Muscle layer of colon (tissue), 2 donors: ENCODE measurements at regions not wholly inside any gene's neighbourhood (a gene's known extent, or its start where the extent isn't known, plus 50 kb on each side); places are given as distances from the start of the nearest gene placed in this dataset.

Experiments
- H3K27ac ChIP-seq: one replicate; pipeline ENCODE4 v1.7.0; 2013; ENCODE audit warnings: low read depth, mild to moderate bottlenecking, low read length, moderate library complexity
- H3K27me3 ChIP-seq, 2 donors: one replicate each; pipeline ENCODE4 v1.7.0; 2013; ENCODE audit warnings: low read length in 2 of 2, mild to moderate bottlenecking in 2 of 2; ENCODE audit not compliant: insufficient read depth in 2 of 2, control insufficient read depth in 1 of 2
- H3K36me3 ChIP-seq: one replicate; pipeline ENCODE4 v1.7.0; 2013; ENCODE audit warnings: mild to moderate bottlenecking, low read length; ENCODE audit not compliant: insufficient read depth
- H3K4me1 ChIP-seq: one replicate; pipeline ENCODE4 v1.7.0; 2013; ENCODE audit warnings: mild to moderate bottlenecking, low read length; ENCODE audit not compliant: insufficient read depth
- H3K4me3 ChIP-seq, 2 donors: one replicate each; pipeline ENCODE4 v1.7.0; 2013; ENCODE audit warnings: low read length in 2 of 2, low read depth in 1 of 2, mild to moderate bottlenecking in 1 of 2, moderate library complexity in 1 of 2
- H3K9ac ChIP-seq: one replicate; pipeline ENCODE4 v1.7.0; 2013; ENCODE audit warnings: low read length
- H3K9me3 ChIP-seq: one replicate; pipeline ENCODE4 v1.7.0; 2013; ENCODE audit warnings: mild to moderate bottlenecking, low read length
- donor health status: abdominal sarcoma.
- donor health status: Adenocarcinoma of cecum.

DNA sequence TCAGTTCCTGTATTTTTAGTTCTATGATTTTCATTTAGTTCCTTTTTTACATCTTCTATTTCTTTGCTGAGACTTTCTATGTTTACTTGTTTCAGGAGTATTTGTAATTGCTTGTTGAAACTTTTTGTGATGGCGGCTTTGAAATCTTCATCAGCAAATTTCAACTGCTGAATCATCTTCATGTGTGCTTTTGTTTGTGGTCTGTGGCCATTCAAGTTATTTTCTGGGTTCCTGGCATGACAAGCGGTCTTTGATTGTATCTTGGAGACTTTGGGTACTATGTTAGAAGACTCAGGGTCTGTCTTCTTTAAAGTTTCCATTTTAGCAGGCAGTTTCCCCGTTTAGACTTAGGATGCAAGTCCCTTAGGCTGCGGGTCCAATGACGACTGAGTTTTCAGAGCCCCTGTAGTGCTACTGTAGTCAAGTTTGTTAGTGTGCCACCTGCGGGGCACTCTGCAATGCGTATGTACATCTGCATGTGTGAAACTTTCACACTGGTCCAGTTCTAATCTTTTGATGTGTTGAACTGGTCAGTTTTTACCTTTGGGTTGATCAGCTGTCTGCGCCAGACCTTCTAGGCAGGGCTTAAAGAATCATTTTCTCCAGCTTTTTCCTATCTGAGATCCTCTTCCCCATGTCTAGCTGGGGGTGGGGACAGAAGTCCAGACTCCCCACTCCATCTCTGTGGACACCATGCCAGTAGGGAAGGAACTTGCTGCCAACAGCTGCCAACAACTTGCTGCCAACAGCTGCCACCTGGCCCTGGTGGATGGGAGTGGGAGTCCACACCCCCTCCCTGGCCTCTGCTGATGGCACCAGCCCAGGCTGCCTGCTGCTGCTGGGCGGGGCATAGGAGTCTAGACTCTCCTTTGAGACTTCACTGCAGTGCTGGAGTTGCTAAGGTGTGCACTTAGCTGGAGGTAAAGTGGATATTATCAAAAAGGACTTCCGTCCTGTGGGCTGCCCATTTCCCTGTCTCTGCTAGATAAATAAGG lies 190.9 kb downstream of the TJP1 start:
- H3K4me1 ChIP-seq: no peaks in the 10 kb centered on the region
- H3K9me3 ChIP-seq: no peaks in the 10 kb centered on the region
- no peak overlapping the region for H3K4me3 ChIP-seq
- H3K27ac ChIP-seq: no peak overlapping the region
- no peak overlapping the region for H3K9ac ChIP-seq
- no peaks in the 10 kb centered on the region for H3K36me3 ChIP-seq
- no peaks in the 10 kb centered on the region for H3K27me3 ChIP-seq

DNA sequence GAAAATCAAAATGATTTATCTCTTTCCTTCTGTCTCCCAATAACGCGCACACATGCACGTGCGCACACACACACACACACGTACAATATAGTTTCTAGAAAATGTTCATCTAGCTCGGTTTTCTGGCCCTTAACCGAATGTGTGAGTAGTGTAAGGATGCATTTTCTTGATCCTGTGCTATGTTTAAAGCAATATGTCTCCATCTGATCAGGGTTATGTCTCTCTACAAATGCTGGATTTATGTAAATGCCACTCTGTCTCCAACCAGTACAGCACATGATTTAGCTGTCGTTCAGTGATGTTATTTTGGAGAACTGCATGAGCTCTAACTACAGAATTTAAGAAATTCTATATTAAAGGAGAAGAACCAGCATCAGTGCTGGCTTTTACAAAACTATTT lies 198.0 kb downstream of the TJP1 start:
- Histone ChIP-seq H3K4me3 (no peak overlapping the region), H3K27me3 (no peaks in the 10 kb centered on the region), H3K9me3 (no peaks in the 10 kb centered on the region), H3K27ac (no peak overlapping the region), H3K36me3 (no peaks in the 10 kb centered on the region), H3K9ac (no peak overlapping the region), H3K4me1 (no peaks in the 10 kb centered on the region)

DNA sequence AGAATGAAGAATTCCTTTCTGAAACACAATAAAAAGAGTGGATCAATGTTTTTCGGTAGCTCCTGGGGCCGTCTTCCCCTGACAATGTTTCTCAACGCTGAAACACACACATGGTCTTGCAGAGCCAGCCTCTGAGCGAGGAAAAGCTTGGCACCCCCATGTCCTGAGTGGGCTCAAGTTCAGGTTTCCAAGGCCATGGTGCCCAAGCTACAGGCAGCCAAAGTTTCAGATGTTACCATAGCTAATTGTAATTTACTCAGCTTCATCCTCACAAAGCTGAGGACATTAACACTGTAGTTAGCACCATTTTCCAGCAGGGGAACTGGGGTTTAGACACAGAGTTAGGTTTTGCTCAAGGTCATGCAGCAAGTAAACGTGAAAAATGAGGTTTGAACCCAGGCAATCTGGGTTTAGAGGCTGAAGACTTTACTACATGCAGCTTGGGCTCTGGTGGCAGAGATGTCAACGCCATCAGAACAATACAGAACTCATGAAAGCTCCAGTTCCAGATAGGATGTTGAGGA lies 199.1 kb downstream of the TJP1 start:
- Histone ChIP-seq H3K27ac (no peak overlapping the region), H3K36me3 (no peaks in the 10 kb centered on the region), H3K9ac (no peak overlapping the region), H3K4me3 (no peak overlapping the region), H3K9me3 (no peaks in the 10 kb centered on the region), H3K27me3 (no peaks in the 10 kb centered on the region), H3K4me1 (no peaks in the 10 kb centered on the region)

DNA sequence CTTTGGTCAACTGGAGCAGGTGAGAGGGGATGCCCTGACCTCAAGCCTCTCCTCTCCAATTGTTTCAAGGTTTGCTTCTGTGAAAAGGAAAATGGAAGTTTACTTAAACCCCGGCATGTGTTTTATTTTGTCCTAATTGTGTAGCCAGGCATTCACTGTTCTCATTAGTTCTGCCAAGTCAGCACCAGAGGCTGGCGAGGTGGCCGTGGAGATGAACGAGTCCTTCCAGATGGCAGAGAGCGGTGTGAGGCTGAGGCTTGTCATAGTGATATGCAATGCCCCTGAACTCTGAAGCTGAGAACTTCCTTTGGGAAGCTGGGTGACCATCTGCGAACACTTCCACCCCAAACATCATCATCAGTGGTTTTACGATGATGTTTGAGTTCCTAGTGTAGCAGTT lies 199.6 kb downstream of the TJP1 start:
- no peaks in the 10 kb centered on the region for H3K9me3 ChIP-seq
- no peaks in the 10 kb centered on the region for H3K36me3 ChIP-seq
- H3K4me3 ChIP-seq: no peak overlapping the region
- no peaks in the 10 kb centered on the region for H3K27me3 ChIP-seq
- no peak overlapping the region for H3K27ac ChIP-seq
- no peaks in the 10 kb centered on the region for H3K4me1 ChIP-seq
- no peak overlapping the region for H3K9ac ChIP-seq

DNA sequence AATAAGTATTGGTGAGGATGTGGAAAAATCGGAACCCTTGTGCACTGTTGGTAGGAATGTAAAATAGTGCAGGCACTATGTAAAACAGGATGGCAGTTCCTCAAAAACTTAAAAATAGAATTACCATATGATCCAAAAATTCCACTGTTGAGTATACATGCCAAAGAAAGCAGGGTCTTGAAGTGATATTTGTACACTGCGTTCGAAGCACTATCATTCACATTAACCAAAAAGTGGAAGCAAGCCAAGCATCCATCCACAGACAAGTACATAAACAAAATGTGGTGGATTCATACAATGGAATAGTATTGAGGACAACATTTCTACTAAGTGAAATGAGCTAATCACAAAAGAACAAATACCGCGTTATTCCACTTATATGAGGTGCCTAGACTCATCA lies 200.7 kb downstream of the TJP1 start:
- Histone ChIP-seq H3K4me1 (no peaks in the 10 kb centered on the region), H3K9me3 (no peaks in the 10 kb centered on the region), H3K4me3 (no peak overlapping the region), H3K9ac (no peak overlapping the region), H3K36me3 (no peaks in the 10 kb centered on the region), H3K27ac (no peak overlapping the region), H3K27me3 (no peaks in the 10 kb centered on the region)

DNA sequence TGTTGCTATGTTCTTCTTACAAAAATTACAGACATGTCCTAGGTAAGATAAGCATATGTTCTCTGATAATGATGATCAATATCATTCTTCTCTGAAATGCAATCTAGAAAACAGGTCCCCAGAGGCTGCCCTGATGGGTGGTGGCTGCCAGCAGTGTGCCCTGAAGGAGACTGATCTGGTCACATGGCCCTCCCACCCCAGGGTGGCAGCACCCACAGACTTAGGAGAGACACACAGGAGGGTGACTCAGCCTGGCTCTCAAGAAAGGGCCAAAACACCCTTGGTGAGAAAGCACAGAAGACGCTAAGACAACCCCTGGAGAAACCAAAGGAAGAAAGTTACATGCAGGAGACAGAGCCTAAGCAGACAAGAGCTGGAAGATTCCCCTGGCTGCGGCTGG lies 203.7 kb downstream of the TJP1 start:
- Histone ChIP-seq H3K9ac (no peak overlapping the region), H3K27me3 (no peaks in the 10 kb centered on the region), H3K36me3 (no peaks in the 10 kb centered on the region), H3K27ac (no peak overlapping the region), H3K4me1 (no peaks in the 10 kb centered on the region), H3K4me3 (no peak overlapping the region), H3K9me3 (no peaks in the 10 kb centered on the region)

DNA sequence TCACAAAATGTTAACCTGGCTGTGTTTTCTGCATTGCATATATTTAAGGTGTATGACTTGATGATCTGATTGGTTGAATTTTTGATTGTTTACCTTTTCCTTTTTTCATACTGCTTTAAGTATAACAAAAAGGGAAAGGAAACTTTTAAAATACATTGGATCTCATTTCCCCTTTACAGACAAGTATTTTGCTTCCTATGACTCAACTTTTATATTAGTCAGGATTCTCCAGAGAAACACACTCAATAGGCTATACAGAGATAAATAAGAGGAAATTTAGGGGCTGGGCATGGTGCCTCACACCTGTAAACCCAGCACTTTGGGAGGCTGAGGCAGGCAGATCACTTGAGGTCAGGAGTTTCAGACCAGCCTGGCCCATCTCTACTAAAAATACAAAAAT lies 205.8 kb downstream of the TJP1 start:
- H3K27ac ChIP-seq: no peak overlapping the region
- H3K4me3 ChIP-seq: no peak overlapping the region
- H3K9ac ChIP-seq: no peak overlapping the region
- no peaks in the 10 kb centered on the region for H3K36me3 ChIP-seq
- no peaks in the 10 kb centered on the region for H3K9me3 ChIP-seq
- H3K4me1 ChIP-seq: no peaks in the 10 kb centered on the region
- no peaks in the 10 kb centered on the region for H3K27me3 ChIP-seq

DNA sequence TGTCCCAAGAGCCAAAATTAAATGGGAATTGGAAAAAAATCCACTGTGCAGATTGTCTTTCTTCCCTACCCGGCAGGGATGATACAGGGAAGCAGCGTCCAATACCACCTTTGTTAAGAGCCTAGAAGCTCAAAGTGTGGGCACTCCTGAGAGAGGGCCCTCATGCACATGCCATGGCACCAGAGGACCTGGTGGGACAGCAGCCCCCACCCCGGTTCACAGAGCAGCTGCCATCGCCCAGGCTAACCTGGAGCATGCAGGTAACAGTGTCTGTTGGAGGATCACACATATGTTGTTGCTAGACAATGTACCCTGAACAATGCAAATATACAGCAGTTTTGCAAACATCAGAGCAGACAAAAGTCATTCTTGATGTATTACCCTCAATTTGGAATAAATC lies 206.5 kb downstream of the TJP1 start:
- H3K4me3 ChIP-seq: no peak overlapping the region
- no peak overlapping the region for H3K9ac ChIP-seq
- no peaks in the 10 kb centered on the region for H3K4me1 ChIP-seq
- H3K9me3 ChIP-seq: no peaks in the 10 kb centered on the region
- H3K27ac ChIP-seq: no peak overlapping the region
- H3K36me3 ChIP-seq: no peaks in the 10 kb centered on the region
- H3K27me3 ChIP-seq: no peaks in the 10 kb centered on the region

DNA sequence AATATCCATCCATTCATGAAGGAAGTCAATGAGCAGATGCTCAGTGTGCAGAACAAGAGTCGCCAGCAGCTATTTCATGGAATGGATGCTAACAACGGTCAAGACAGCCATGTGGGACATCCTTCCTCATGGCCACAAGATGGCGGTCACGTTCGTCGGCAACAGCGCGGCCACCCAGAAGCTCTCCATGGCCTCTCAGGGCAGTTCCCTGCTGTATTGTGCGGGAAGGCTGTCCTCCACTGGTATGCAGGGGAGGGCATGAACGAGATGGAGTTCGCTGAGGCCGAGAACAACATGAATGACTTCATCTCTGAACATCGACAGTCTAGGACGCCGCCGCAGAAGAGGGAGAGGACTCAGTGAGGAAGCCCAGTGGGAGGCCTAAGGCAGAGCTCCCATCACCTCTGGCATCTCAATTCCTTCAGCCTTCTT lies 208.3 kb downstream of the TJP1 start:
- H3K27ac ChIP-seq: no peak overlapping the region
- H3K4me3 ChIP-seq: no peak overlapping the region
- no peaks in the 10 kb centered on the region for H3K36me3 ChIP-seq
- H3K4me1 ChIP-seq: no peaks in the 10 kb centered on the region
- H3K27me3 ChIP-seq: no peaks in the 10 kb centered on the region
- H3K9me3 ChIP-seq: no peaks in the 10 kb centered on the region
- no peak overlapping the region for H3K9ac ChIP-seq

DNA sequence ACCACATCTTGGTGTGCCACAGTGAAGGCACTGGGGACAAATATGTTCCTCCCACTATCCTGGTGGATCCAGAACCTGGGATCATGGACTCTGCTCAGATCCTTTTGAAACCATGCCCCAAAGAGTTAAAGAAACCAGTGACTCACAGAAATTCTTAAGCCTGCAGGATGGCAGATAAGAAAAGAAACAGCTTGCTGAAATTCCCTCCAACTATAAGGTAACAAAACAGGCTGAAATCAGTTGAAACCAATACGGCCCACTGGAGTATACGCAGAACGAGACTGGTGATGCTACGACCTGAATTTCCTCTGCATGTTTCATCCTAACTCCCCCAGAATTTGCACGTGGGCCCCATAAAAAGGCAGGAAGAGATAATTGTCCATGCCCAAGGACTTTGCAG lies 209.6 kb downstream of the TJP1 start:
- Histone ChIP-seq H3K36me3 (no peaks in the 10 kb centered on the region), H3K9ac (no peak overlapping the region), H3K4me1 (no peaks in the 10 kb centered on the region), H3K4me3 (no peak overlapping the region), H3K9me3 (no peaks in the 10 kb centered on the region), H3K27ac (no peak overlapping the region), H3K27me3 (no peaks in the 10 kb centered on the region)

DNA sequence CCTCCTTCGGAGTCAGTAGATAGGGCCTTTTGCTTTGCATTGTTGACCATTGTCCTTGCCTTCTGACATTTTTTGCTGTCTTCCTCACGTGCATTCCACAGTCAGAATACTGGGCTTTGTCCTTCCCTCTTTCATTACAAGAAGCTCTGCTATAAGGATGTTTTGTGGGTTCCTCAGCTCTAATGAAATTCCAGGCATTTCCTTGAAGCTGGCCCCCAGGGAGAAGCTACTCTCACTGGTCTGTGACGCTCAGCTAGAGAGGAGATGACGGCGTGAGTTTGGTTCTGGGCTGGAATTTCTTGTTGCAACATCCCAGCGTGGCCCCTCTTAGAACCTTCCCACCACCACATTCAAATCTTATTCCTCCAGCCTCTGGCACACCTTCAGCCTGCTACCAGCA lies 210.2 kb downstream of the TJP1 start:
- Histone ChIP-seq H3K27ac (no peak overlapping the region), H3K4me3 (no peak overlapping the region), H3K27me3 (no peaks in the 10 kb centered on the region), H3K9ac (no peak overlapping the region), H3K9me3 (no peaks in the 10 kb centered on the region), H3K4me1 (no peaks in the 10 kb centered on the region), H3K36me3 (no peaks in the 10 kb centered on the region)

DNA sequence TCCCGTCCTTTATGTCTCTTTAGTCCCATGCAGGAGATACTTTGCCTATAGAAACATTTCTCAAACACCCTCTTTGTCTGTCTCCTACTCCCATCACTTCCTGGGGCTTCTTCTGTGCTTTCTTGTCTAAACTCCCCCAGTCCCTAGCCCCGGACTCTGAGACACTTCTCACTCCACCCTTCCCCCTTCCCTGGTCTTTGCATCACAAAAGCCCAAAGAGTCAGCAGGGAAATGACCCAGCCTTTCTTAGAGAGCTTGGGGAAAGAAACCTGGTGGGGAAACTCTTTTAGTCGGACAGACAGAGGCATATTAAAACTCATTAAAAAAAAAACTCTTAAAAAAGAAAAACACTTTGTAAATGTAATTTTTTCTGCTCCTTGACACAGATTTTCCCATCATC lies 211.2 kb downstream of the TJP1 start:
- H3K27me3 ChIP-seq: no peaks in the 10 kb centered on the region
- H3K36me3 ChIP-seq: no peaks in the 10 kb centered on the region

More for the DNA sequence above, 211.2 kb downstream of the TJP1 start:
- Histone ChIP-seq H3K4me3 (no peak overlapping the region), H3K9ac (no peak overlapping the region), H3K27ac (no peak overlapping the region), H3K4me1 (no peaks in the 10 kb centered on the region), H3K9me3 (no peaks in the 10 kb centered on the region)
